ENCODE measurements at regions not wholly inside any gene's neighbourhood (a gene's known extent, or its start where the extent isn't known, plus 50 kb on each side); places are given as distances from the start of the nearest gene placed in this dataset.
A peak's percentile ranks its signal among the peaks of the same experiment; 100 is the strongest.

DNA sequence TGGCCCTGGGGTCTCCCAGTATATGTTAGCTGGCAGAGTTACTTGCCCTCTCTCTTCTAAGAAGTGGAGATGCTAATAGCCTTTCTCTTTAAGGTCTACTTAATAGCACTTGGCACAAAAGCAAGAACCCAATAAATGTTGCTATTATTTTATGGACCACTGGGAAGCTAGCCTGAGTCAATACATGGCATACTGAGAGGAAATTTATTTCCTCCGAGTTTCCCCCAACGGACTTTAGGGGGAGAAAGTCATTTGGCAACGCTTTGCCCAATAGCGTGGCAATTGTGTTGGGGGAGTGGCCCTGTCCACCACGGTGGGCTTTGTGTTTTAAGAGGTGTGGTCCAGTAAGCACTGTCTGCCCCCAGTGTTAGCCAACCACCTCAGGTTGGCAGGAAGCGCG lies 87.4 kb upstream of the SMNDC1 start:
- Histone ChIP-seq H3K4me3 (replicated peaks in 1 of 3) (no peak overlapping the region), H3K4me1 (peaks cover 0 to 12% of the 10 kb centered on the region in 2 donors), H3K9me3 (no peaks in the 10 kb centered on the region), H3K27me3 (no peaks in the 10 kb centered on the region), H3K27ac (no peak overlapping the region), H3K36me3 (no peaks in the 10 kb centered on the region)
- TF ChIP-seq CTCF (IDR thresholded peaks at IDR 0.05) (no peak), POLR2A (IDR thresholded peaks at IDR 0.05) (no peak)
- DNase-seq, result no peak
- intact Hi-C loops (cut with DNase I), result no loop called here
- 55 to 66% methylated on average over 7 of the region's 7 CpGs for WGBS, 2 donors

GRCh38 chr10:110392868-110393740 lies 88.4 kb upstream of the SMNDC1 start:
- H3K4me3 ChIP-seq (replicated peaks in 1 of 3), result no peak overlapping the region
- H3K27me3 ChIP-seq, result no peaks in the 10 kb centered on the region
- WGBS, 2 donors, result 65 to 68% methylated on average over 19 of the region's 19 CpGs
- H3K9me3 ChIP-seq, result no peaks in the 10 kb centered on the region
- H3K27ac ChIP-seq, result no peak overlapping the region
- no peaks in the 10 kb centered on the region for H3K36me3 ChIP-seq
- intact Hi-C loops (cut with DNase I), result no loop called here
- TF ChIP-seq CTCF (IDR thresholded peaks at IDR 0.05), result no peak
- TF ChIP-seq POLR2A (IDR thresholded peaks at IDR 0.05), result no peak
- H3K4me1 ChIP-seq, result peaks cover 0 to 15% of the 10 kb centered on the region in 2 donors
- DNase-seq, result peak in 1 of 2 donors; percentile 9

DNA sequence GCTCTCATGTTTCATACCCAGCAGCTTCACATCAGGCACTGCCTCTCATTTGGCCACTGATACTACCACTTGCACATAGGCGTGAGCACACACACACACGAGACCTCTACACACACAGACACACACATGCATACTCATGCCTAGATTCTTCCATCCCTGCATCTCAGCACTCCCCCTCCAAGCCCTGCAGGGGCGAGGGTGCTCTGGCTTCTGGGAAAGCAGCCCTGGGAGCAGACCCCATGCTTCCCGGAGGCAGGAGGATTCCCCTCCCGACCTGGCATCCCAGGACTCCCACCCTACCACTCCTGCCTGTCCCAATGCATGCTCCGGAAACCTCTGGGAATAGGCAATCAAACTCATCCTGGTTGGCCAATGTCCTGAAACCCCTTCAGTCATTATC lies 89.1 kb upstream of the SMNDC1 start:
- peaks cover 0 to 23% of the 10 kb centered on the region in 2 donors for H3K4me1 ChIP-seq
- no peak overlapping the region for H3K27ac ChIP-seq
- intact Hi-C loops (cut with DNase I), result no loop called here
- TF ChIP-seq POLR2A (IDR thresholded peaks at IDR 0.05) (no peak), CTCF (IDR thresholded peaks at IDR 0.05) (no peak)
- H3K9me3 ChIP-seq, result no peaks in the 10 kb centered on the region
- no peak for DNase-seq
- no peak overlapping the region for H3K4me3 ChIP-seq (replicated peaks in 1 of 3)
- 92 to 95% methylated on average over 5 to 6 of the region's 6 CpGs for WGBS, 2 donors
- no peaks in the 10 kb centered on the region for H3K27me3 ChIP-seq
- H3K36me3 ChIP-seq, result no peaks in the 10 kb centered on the region

GRCh38 chr10:110394296-110394695 lies 89.6 kb upstream of the SMNDC1 start:
- H3K27me3 ChIP-seq, result no peaks in the 10 kb centered on the region
- intact Hi-C loops (cut with DNase I), result no loop called here
- no peak overlapping the region for H3K27ac ChIP-seq
- TF ChIP-seq POLR2A (IDR thresholded peaks at IDR 0.05), result no peak
- TF ChIP-seq CTCF (IDR thresholded peaks at IDR 0.05), result no peak
- 80 to 84% methylated on average over 2 to 8 of the region's 8 CpGs for WGBS, 2 donors
- H3K4me1 ChIP-seq, result peaks cover 0 to 27% of the 10 kb centered on the region in 2 donors
- H3K36me3 ChIP-seq, result no peaks in the 10 kb centered on the region
- H3K4me3 ChIP-seq (replicated peaks in 1 of 3), result no peak overlapping the region
- DNase-seq, result no peak
- H3K9me3 ChIP-seq, result no peaks in the 10 kb centered on the region

DNA sequence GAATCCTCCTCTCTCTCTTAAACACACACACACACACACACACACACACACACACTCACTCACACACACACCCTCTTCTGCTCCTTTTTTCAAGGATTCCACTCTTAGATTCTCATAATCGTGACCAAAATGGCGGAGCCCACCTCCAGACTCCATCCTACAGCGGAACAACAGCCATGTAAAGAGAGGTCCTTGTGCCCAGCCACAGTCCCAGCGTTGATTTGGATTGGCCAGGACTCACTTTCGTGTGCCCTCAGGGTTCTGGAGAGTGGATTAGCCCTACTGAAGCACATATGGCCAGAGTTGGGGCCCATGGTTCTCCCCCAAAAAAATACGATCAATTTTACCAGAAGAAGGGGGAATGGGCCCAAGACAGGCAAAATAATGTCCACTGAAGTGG lies 90.2 kb upstream of the SMNDC1 start:
- no peak for DNase-seq
- no peaks in the 10 kb centered on the region for H3K36me3 ChIP-seq
- TF ChIP-seq CTCF (IDR thresholded peaks at IDR 0.05) (no peak), POLR2A (IDR thresholded peaks at IDR 0.05) (no peak)
- no peaks in the 10 kb centered on the region for H3K27me3 ChIP-seq
- intact Hi-C loops (cut with DNase I), result no loop called here
- H3K9me3 ChIP-seq, result no peaks in the 10 kb centered on the region
- H3K27ac ChIP-seq, result no peak overlapping the region
- 95 to 98% methylated on average over 6 of the region's 6 CpGs for WGBS, 2 donors
- H3K4me1 ChIP-seq, result peaks cover 0 to 27% of the 10 kb centered on the region in 2 donors
- H3K4me3 ChIP-seq (replicated peaks in 1 of 3), result no peak overlapping the region

All from thyroid gland (tissue), 4 donors.